Uterus (tissue), 2 donors: ENCODE measurements at regions not wholly inside any gene's neighbourhood (a gene's known extent, or its start where the extent isn't known, plus 50 kb on each side); places are given as distances from the start of the nearest gene placed in this dataset.

ENCODE experiments used
- CTCF ChIP-seq, 4 experiments: fragments of 200-600 bp in 2 of 4; fragments of 450-650 bp in 2 of 4; sonication (generic) in 2 of 4; IDR thresholded peaks; one replicate each; pipeline ENCODE4 v1.5.1; 2016 to 2019; ENCODE audit warnings: antibody characterized with exemption in 4 of 4, mild to moderate bottlenecking in 2 of 4, moderate library complexity in 1 of 4
- POLR2A ChIP-seq, 2 donors: fragments of 450-650 bp; IDR thresholded peaks; one replicate each; pipeline ENCODE4 v1.6.1; 2016; ENCODE audit warnings: antibody characterized with exemption in 2 of 2, mild to moderate bottlenecking in 1 of 2, moderate library complexity in 1 of 2

GRCh38 chr3:118396491-118396890 is 638.2 kb downstream of the IGSF11 start:
- TF ChIP-seq CTCF (IDR thresholded peaks at IDR 0.05) = no peak
- TF ChIP-seq POLR2A (IDR thresholded peaks at IDR 0.05) = no peak
